ENCODE measurements at regions not wholly inside any gene's neighbourhood (a gene's known extent, or its start where the extent isn't known, plus 50 kb on each side); places are given as distances from the start of the nearest gene placed in this dataset.

DNA sequence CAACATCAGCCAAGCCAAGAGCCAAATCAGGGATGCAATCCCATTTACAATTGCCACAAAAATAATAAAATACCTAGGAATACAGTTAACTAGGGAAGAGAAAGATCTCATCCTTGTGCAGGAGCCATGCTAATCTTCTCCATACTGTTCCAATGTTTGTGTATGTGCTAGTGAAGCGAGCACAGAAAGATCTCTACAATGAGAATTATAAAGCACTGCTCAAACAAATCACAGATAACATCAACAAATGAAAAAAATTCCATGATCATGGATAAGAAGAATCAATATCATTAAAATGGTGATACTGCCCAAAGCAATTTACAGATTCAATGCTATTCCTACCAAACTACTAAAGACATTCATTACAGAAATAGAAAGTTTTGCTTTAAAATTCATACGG is 215.6 kb downstream of the FOXG1 start:
- TF ChIP-seq CTCF (IDR thresholded peaks at IDR 0.05) (no peak), EZH2 (IDR thresholded peaks at IDR 0.05; ENCODE audit: borderline replicate concordance, insufficient read depth, low read depth, low read length, poor library complexity, severe bottlenecking) (no peak)

All from B cell (primary cell).